GM21723 (cell line): ENCODE measurements at regions not wholly inside any gene's neighbourhood (a gene's known extent, or its start where the extent isn't known, plus 50 kb on each side); places are given as distances from the start of the nearest gene placed in this dataset.
"Not testable (repeated sequence)": the region's sequence is repeated elsewhere in the genome, so short reads cannot be mapped to it uniquely, and the experiment has no call there.

Experiments used
- ATAC-seq: cut with Tn5 transposase; IDR thresholded peaks from one replicate; pipeline ENCODE4 v1.9.1; 2021; ENCODE audit warnings: mild to moderate bottlenecking, moderate library complexity; ENCODE audit not compliant: unreplicated experiment

DNA sequence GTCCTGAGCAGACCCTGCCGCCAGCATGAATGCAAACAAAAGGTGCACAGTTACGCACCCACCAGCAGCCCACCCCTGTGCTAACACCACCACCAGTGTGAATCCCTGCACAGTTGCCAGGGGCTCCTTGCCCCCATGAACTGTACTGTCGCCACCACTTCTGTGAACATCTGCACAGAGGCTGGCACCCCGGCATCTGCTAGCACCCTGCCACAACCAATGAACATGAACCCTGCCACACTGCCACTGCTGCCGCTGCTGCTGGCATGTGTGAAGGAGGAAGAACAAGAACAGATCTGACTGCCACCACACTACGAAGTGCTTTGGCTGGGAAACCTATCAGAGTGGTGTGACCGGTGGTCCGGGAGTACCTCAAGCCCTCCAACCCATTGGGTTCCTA lies 261.3 kb downstream of the PARM1 start:
- ATAC-seq: no peak

- not testable (repeated sequence) for ATAC-seq
Observed at GRCh38 chr4:75192182-75192581, 259.3 kb downstream of the PARM1 start.

DNA sequence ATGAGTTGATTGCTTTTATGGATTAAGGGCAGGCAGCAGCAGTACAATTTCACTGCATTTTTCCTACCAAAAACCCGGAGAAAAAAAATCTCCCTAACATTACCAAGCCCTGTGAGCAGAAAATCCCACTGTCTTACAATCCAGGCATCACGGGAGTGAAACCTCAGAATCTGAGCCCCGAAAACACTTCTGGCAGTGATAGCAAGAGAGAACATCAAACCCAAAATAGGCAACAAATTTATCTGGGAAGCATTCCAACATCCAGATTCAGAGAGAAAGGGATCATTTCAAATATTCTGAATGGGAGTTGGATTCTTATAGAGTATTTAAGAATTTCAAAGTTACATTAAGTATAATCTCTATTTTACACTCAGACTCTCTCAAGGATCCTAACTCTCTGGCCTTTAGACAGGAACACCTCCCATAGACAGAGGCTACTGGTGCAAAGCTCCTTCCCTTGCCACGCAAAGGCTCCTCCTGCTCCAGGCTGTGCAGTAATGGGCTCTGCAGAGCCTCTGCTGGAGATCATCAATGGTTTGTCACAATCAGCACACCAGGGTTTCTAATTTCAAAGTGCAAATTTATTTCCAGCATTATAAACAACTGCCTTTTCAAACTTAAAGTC lies 256.9 kb downstream of the PARM1 start:
- ATAC-seq: no peak

GRCh38 chr4:75180790-75181776 lies 248.2 kb downstream of the PARM1 start:
- ATAC-seq: peak; percentile 89

DNA sequence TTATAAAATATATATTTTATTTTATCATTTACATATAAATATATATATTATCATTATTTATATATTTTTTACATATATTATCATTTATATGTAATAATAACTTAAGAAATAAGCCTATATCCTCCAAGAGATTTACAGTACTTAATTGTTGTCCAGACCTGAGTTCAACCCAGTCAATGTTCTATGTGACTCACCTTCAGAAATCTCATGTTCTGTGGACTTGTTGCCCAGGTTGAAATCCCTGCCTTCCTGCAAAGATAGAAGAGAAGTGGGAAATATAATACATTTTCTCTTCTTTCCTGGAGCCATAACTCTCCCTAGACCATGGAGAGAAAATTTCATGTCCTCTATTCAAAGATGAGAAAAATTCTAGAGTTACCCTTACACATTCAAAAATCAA lies 247.3 kb downstream of the PARM1 start:
- ATAC-seq: no peak

GRCh38 chr4:75179510-75179909 lies 246.6 kb downstream of the PARM1 start:
- no peak for ATAC-seq

DNA sequence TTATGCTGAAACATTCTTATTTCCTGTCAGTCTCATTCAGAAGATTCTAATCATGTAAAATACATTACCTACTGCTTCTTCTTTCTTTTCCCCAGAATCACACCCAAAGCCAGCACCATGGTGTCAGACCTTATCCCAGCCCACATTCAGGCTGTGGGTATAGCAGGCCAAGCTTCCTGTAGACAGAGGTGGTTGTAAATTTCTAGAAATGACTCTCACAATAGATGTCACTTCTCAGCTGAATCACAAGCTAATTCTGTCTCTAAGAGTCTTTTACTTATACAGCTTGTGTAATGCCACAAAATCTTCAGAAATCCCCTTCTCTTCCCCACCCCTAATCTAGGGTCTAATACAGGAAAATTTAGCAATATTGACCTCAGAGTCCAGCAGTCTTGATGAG lies 239.6 kb downstream of the PARM1 start:
- peak; percentile 89 for ATAC-seq

DNA sequence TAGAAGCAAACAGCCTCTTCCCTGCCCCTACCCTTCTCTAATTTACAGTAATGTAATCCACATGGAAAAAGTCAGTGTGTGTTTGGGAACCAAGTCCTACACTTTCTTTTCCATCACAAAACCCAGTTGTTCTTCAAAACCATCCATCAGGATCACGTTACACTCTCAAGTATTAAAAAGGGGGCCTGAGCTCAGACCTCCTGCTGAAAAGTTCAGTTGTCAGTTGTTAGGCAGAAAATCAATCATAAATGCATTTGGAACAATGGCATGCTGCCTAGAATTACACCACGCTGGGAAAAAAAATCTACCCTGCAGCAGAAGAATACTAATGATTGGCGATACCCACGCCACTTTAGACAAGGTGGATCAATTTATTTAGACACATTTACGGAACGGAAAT lies 236.5 kb downstream of the PARM1 start:
- ATAC-seq: no peak

DNA sequence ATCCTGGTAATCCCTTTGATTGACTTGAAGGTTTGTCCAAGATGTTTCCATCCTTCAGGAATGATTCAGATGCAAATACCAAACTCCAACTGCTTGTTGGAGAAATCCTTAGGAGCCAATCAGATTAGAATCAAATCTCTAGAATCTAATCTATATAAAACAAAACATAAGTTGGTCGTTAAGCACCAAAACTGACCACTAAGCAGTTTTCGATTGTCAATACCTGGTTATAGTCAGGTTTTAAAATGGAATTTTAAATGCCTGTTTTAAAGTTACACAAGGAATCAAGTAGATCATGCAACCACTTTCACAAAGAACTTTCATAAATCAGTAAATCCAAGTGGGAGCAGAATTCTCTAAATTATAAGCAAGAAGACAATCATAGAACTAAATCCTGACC lies 236.1 kb downstream of the PARM1 start:
- ATAC-seq: no peak

- no peak for ATAC-seq
Observed at GRCh38 chr4:75168548-75168947, 235.6 kb downstream of the PARM1 start.

GRCh38 chr4:75165100-75165499 lies 232.2 kb downstream of the PARM1 start:
- ATAC-seq: not testable (repeated sequence)

DNA sequence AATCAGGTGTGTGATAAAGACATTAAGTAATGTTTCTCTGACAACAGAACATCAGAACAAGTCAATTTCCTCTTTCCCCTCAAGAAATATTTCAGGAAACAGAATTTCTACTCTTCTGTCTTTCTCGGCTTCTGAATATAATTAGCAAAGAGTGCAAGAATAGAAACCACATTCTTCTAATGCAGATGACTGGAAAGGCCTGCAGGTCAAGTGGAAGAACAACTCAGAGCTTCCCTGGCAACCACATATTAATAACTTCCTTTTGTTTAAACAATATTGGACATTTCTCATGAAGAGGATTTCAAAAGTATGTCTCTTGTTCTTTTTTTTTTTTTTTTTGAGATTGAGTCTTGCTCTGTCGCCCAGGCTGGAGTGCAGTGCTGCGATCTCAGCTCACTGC lies 225.5 kb downstream of the PARM1 start:
- no peak for ATAC-seq

- no peak for ATAC-seq
Observed at GRCh38 chr4:75154994-75155393, 222.1 kb downstream of the PARM1 start.

GRCh38 chr4:75146223-75146622 lies 213.3 kb downstream of the PARM1 start:
- ATAC-seq: no peak

GRCh38 chr4:75144475-75144874 lies 211.6 kb downstream of the PARM1 start:
- no peak for ATAC-seq

GRCh38 chr4:75142850-75143249 lies 209.9 kb downstream of the PARM1 start:
- ATAC-seq: no peak

- ATAC-seq: no peak
Observed at GRCh38 chr4:75142382-75142781, 209.5 kb downstream of the PARM1 start.

- no peak for ATAC-seq
Observed at GRCh38 chr4:75141162-75141561, 208.2 kb downstream of the PARM1 start.

- no peak for ATAC-seq
Observed at GRCh38 chr4:75137302-75137701, 204.4 kb downstream of the PARM1 start.

DNA sequence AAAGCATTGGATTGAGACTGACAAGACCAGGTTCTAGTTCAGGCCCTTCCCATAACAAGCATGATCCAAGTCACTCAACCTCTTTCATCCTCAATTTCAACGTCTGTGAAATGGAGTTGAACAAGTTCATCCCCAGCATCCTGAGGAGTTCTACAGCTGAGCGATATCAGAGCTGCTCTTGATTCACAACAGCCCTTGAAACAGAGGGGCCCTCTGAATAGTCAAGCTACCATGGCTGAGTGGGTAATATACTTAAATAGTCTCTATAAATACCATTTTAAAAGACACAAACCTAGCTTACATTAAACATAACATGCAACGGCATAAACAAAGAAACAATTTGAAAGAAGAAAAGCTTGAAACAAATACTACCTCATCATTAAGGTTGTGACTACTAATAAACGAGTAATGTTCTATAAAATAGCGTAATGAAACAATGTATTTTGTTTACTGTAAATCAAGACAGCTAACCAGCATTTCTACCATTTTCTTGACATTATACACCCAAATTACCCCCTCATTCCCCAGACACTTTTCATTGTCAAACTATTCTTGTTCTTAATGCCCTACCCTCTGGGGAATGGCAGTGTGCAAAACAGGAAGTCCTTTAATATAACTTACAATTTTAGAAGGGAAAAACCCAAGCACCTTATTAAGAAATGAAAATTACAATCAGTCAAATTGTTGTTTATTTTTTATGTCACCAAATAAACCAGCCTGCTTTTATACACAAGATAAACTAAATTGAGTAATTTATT lies 202.3 kb downstream of the PARM1 start:
- no peak for ATAC-seq

GRCh38 chr4:75126870-75127269 lies 194.0 kb downstream of the PARM1 start:
- ATAC-seq: not testable (repeated sequence)
